HPDE6-E6E7 (cell line): ENCODE measurements at regions not wholly inside any gene's neighbourhood (a gene's known extent, or its start where the extent isn't known, plus 50 kb on each side); places are given as distances from the start of the nearest gene placed in this dataset.
"Not testable (repeated sequence)": the region's sequence is repeated elsewhere in the genome, so short reads cannot be mapped to it uniquely, and the experiment has no call there.

ENCODE experiments used
- DNase-seq: peaks from one replicate; pipeline ENCODE4 v3.0.0; 2011; ENCODE audit warnings: missing footprints; ENCODE audit errors: extremely low spot score

GRCh38 chrX:39398215-39398962 is 597.1 kb downstream of the MID1IP1 start:
- DNase-seq, result no peak

DNA sequence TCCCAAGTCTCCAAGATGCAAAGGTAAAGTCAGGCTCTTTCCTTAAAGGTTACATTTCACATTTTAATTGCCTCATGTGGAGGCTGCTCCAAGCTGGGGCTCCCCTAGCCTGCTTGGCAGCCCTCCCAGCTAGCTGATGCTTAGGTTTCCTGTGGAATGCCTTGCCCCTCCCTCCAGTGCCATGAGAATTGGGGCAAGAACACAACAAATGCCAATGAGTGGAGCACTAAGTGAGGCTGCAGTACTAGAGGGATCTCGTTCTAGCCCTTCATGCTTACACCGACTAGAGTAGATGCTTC is 597.7 kb downstream of the MID1IP1 start:
- no peak for DNase-seq

DNA sequence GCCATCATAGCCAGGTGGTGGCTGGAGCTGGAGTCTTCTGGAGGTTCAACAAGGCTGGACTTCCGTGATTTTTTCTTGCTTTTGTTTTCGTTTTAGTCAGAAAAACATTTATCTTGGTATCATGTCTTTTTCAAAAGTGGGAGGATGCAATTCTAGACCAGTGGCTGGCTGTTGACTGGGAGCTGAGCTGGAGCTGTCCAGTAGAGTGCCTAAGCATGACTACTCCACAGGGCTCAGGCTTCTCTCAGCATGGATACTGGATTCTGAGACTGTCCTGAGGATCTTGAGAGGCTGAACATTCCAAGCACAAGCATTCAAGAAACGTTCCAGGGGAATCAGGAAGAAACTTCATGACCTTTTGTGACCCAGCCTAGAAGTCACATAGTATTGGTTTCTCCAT is 598.1 kb downstream of the MID1IP1 start:
- DNase-seq, result no peak

DNA sequence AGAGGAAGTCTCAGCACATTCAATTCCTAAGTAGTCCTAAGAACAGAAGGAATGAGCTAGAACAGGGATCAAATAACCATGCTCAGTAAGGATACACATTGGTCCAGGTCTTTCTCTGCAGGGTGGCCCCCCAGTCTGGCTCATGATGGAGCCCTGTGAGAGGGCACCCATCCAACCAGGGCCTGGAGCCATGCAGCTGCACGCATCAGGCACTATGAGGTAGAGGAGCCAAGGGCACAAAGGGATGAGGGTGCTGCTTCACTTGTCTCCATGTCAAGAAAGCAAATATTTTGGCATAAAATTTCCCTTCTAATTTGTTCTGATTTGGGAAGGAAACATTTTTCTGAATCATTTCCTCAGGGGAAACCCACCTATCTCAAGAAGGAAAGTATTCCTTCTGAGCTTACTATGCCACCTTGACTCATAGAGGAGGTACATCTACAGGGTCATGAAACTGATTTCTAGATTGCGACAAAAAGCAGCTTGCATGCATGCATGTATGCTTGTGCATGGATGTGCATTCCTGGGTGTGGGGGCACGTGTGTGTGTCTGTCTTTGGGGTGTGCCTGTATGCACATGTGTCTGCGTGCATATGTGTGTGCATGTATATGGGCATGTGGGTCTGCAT is 600.3 kb downstream of the MID1IP1 start:
- DNase-seq, result no peak

GRCh38 chrX:39402158-39402557 is 600.9 kb downstream of the MID1IP1 start:
- DNase-seq, result no peak

GRCh38 chrX:39406799-39407198 is 605.5 kb downstream of the MID1IP1 start:
- DNase-seq, result no peak

DNA sequence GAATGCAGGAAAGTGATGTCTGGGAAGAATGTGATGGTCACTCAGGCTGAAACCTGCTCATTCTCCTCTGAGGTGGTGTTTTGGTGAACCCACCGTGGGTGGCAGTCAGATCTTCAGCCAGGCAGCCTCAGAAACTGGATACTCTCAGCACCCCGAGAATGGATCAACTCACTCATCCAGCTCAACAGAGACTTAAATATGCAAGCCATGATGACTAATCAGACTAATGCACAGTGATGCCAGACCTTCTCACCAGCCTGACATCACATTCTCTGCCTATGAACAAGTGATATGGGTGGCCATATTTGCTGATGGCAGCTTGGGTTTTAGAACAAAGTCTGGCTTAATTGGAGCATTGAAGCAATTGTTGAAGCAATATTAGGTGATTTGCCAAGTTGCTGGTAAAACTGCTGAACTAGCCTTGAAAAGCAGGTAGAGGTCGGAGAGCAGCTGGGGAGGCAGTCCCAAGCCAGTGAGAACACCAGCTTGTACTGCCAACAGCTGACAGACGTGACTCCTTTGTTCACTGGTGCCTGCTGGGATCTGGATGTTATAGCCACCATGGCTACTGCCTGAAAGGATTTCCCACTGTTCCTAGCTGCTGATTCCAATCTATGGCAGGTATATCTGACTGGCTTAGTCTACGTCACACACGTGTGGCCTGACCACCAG is 608.1 kb downstream of the MID1IP1 start:
- DNase-seq, result no peak

GRCh38 chrX:39414290-39414854 is 613.1 kb downstream of the MID1IP1 start:
- DNase-seq, result no peak

GRCh38 chrX:39416547-39417260 is 615.4 kb downstream of the MID1IP1 start:
- DNase-seq, result no peak

DNA sequence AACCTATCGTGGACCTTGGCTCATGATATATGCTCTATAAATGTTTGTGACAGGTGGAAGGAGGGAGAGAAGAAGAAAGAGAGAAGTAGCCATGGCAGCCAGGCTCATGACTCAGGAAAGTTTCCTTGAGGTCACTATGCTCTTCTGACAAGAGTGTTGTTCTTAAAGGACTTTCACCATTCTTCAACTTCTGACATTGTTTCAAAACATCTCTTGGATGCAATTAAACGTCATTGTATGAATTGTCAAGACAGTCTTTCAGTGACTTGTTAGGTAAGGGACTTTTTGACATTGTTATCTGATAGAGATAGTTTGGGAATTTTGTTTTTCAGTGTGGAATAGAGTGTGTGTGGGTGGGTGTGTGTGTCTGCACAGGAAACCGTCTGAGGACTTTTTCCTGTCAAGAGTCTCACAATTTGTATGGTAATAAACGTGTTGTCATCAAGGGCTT is 617.0 kb downstream of the MID1IP1 start:
- no peak for DNase-seq

DNA sequence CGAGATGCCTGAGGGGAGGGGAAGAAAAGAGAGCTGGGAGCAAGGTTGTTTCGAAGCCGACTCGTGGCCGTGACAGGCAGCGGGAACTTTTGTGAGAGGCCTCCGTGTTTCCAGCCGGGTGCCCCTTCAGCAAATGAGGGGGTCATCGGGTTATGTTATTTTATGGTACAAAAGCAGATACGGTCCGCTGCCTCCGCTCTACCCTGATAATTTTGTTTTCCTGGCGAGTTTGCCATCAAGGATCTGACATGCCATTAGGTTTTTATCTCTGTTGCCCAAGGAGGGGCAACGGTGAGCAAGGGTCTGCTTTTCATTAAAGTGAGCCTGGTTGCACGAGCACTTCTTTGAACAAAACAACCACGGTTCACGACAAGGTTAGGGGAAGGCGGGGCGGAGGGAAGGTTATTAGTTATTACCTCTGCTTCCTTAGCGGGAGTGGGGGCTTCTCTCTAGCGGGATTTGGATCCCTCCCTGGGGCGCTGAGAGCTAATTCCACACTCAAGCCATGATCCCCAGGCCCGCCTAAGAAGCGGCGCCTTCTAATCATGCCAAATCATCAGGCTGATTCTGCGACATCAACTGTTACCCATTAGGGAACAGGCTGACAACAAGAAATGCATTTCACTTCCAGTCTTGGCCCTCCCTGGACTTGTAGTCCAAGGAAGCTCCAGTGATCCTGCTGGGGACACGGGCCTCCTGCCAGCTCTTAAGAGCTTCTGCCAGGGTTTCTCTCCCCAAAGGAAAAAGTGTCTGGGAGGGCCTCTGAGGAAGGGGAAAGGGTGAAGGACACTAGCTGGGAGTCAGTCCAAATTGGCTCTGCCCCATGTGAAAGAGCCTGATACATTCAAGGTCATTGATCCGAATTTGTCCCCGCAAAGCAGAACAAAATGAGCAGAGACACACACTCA is 617.7 kb downstream of the MID1IP1 start:
- no peak for DNase-seq

DNA sequence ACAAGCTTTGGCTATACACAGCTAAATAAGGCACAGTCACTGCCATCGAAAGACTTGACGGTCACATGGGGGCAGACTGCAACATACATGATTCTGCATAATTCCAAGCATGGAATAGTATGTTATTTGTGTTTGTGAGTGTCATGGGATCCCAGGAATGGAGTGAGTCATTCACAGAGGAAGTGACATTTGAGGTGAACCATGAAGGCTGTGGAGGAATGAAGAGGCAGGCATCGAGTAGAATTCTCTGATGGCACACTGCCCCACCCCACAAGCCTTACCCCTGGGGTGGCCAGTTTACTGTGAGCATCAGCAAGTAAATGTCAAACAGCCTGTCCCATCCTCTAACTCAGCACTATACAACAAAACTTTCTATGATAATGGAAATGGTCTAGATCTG is 619.7 kb downstream of the MID1IP1 start:
- no peak for DNase-seq

GRCh38 chrX:39425124-39425806 is 624.0 kb downstream of the MID1IP1 start:
- no peak for DNase-seq

GRCh38 chrX:39426101-39426500 is 624.8 kb downstream of the MID1IP1 start:
- no peak for DNase-seq

DNA sequence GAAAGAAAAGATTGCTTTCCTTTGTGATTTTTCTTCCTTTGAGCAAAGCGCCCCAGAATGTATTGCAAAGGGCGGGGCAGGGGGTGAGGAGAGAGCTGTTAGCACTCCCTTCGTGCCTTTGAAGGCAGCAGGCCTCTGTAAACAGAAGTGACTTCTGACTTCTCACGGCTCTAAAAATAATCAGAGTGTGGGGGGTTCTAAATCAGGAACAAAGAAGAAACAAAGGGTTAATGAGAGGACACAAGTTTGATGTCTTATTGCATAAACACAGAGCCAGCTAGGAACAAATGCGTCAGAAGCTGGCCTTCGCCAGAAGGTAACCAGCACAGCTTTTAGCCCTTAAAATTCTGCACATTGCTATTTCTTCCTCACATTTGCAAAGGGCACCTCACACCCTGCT is 626.2 kb downstream of the MID1IP1 start:
- DNase-seq, result no peak

DNA sequence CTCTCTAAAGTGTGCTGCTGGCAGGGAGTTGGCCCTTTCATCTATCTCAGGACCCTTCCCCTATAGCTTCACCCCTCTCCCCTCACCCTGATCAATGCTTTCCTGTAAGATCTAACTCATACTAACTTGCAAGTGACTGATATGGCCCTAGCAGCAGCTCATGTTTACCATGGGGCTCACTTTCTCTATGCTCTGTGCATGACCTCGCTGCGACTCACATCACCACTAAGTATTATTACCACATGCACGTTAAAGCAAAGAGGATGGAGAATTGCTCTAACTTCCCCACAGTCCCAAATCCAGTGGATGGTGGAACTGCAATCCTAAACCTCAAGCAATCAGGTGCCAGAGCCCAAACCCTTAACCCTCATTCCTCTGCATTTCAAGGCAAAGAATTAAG is 626.6 kb downstream of the MID1IP1 start:
- DNase-seq, result peak; percentile 4

- DNase-seq, result no peak
Observed at GRCh38 chrX:39430551-39430950, 629.3 kb downstream of the MID1IP1 start.

GRCh38 chrX:39431893-39432292 is 630.6 kb downstream of the MID1IP1 start:
- no peak for DNase-seq

DNA sequence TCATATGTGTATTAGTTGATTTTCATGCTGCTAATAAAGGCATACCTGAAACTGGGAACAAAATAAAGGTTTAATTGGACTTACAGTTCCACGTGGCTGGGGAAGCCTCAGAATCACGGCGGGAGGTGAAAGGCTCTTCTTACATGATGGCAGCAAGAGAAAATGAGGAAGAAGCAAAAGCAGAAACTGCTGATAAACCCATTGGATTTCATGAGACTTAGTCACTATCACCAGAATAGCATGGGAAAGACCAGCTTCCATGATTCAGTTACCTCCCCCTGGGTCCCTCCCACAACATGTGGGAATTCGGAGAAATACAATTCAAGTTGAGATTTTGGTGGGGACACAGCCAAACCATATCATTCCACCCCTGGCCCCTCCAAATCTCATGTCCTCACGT is 633.4 kb downstream of the MID1IP1 start:
- not testable (repeated sequence) for DNase-seq

- not testable (repeated sequence) for DNase-seq
Observed at GRCh38 chrX:39436538-39436937, 635.3 kb downstream of the MID1IP1 start.
